ENCODE measurements at regions not wholly inside any gene's neighbourhood (a gene's known extent, or its start where the extent isn't known, plus 50 kb on each side); places are given as distances from the start of the nearest gene placed in this dataset.

- in situ Hi-C loops (cut with HindIII; ENCODE audit: low pct_unique_long_range_greater_than_20kb, low sequenced_read_pairs), result no loop called here
- Histone ChIP-seq H3K4me1 (ENCODE audit: control insufficient read depth, insufficient read depth, low read length) (no peaks in the 10 kb centered on the region), H3K27ac (ENCODE audit: low read length) (no peak overlapping the region), H3K4me3 (ENCODE audit: low read depth in 2 of 2, low read length in 2 of 2) (no peak overlapping the region), H3K27me3 (ENCODE audit: control insufficient read depth, insufficient read depth, low read length) (no peaks in the 10 kb centered on the region), H3K36me3 (ENCODE audit: control insufficient read depth, insufficient read depth, low read length) (no peaks in the 10 kb centered on the region), H3K9me3 (ENCODE audit: control insufficient read depth, insufficient read depth, low read depth, low read length) (no peaks in the 10 kb centered on the region)
- CTCF ChIA-PET, result no interaction called here
- POLR2A ChIA-PET, result no interaction called here
- DNase-seq (ENCODE audit: low read depth, low spot score) (no peak), ATAC-seq (no peak)
- no peak for TF ChIP-seq SIN3A (IDR thresholded peaks at IDR 0.05; ENCODE audit: borderline replicate concordance, insufficient read depth, low read depth, low read length)
- TF ChIP-seq CTCF (IDR thresholded peaks at IDR 0.05), result no peak
- TF ChIP-seq TCF7L2 (IDR thresholded peaks at IDR 0.05; ENCODE audit: low read depth, low read length), result no peak
- no peak for TF ChIP-seq REST (IDR thresholded peaks at IDR 0.05; ENCODE audit: insufficient read depth in 1 of 2, low read depth in 2 of 2, low read length in 1 of 2)
- no peak for TF ChIP-seq POLR2AphosphoS5 (IDR thresholded peaks at IDR 0.05; ENCODE audit: low read depth, low read length)
- BruUV-seq (replicated peaks), result no TSS peak
- intact Hi-C loops (cut with micrococcal nuclease; ENCODE audit: unreplicated experiment), result no loop called here
Measured at GRCh38 chr4:19512086-19512485, 739.6 kb upstream of the SLIT2 start.

GRCh38 chr4:19510993-19511392 is 740.7 kb upstream of the SLIT2 start:
- BruUV-seq (replicated peaks), result no TSS peak
- intact Hi-C loops (cut with micrococcal nuclease; ENCODE audit: unreplicated experiment) (no loop called here), in situ Hi-C loops (cut with HindIII; ENCODE audit: low pct_unique_long_range_greater_than_20kb, low sequenced_read_pairs) (no loop called here)
- POLR2A ChIA-PET, result no interaction called here
- H3K27ac ChIP-seq (ENCODE audit: low read length), result no peak overlapping the region
- H3K27me3 ChIP-seq (ENCODE audit: control insufficient read depth, insufficient read depth, low read length), result no peaks in the 10 kb centered on the region
- TF ChIP-seq POLR2AphosphoS5 (IDR thresholded peaks at IDR 0.05; ENCODE audit: low read depth, low read length) (no peak), CTCF (IDR thresholded peaks at IDR 0.05) (no peak), REST (IDR thresholded peaks at IDR 0.05; ENCODE audit: insufficient read depth in 1 of 2, low read depth in 2 of 2, low read length in 1 of 2) (no peak), SIN3A (IDR thresholded peaks at IDR 0.05; ENCODE audit: borderline replicate concordance, insufficient read depth, low read depth, low read length) (no peak), TCF7L2 (IDR thresholded peaks at IDR 0.05; ENCODE audit: low read depth, low read length) (no peak)
- ATAC-seq (no peak), DNase-seq (ENCODE audit: low read depth, low spot score) (no peak)
- no peaks in the 10 kb centered on the region for H3K9me3 ChIP-seq (ENCODE audit: control insufficient read depth, insufficient read depth, low read depth, low read length)
- H3K4me1 ChIP-seq (ENCODE audit: control insufficient read depth, insufficient read depth, low read length), result no peaks in the 10 kb centered on the region
- CTCF ChIA-PET, result no interaction called here
- H3K4me3 ChIP-seq (ENCODE audit: low read depth in 2 of 2, low read length in 2 of 2), result no peak overlapping the region
- H3K36me3 ChIP-seq (ENCODE audit: control insufficient read depth, insufficient read depth, low read length), result no peaks in the 10 kb centered on the region

Data from Panc1 (cell line).